Neural cell (in vitro differentiated cells): ENCODE measurements at regions not wholly inside any gene's neighbourhood (a gene's known extent, or its start where the extent isn't known, plus 50 kb on each side); places are given as distances from the start of the nearest gene placed in this dataset.

Experiments
- H2AFZ ChIP-seq: fragments of 200-600, 300-800 bp; sonication (generic), shearing (Covaris generic); 2 replicates; pipeline ENCODE4 v1.6.0; 2014; ENCODE audit warnings: low read depth, mild to moderate bottlenecking, antibody characterized with exemption, low read length, moderate library complexity
- H3F3A ChIP-seq: fragments of 200-600 bp; shearing (Covaris generic); 2 replicates; pipeline ENCODE4 v1.6.1; 2016; ENCODE audit warnings: mild to moderate bottlenecking, moderate library complexity, mixed read lengths, antibody characterized with exemption, low read length; ENCODE audit not compliant: insufficient read depth, poor library complexity, severe bottlenecking
- H3K27ac ChIP-seq: fragments of 200-600, 300-800 bp; sonication (generic), shearing (Covaris generic); 2 replicates; pipeline ENCODE4 v1.5.1; 2014; ENCODE audit warnings: mild to moderate bottlenecking, low read length, moderate library complexity
- H3K27me3 ChIP-seq: fragments of 300-800, 200-600 bp; sonication (generic), shearing (Covaris generic); 2 replicates; pipeline ENCODE4 v1.6.0; 2014; ENCODE audit warnings: mild to moderate bottlenecking, low read depth, low read length, moderate library complexity; ENCODE audit not compliant: insufficient read depth
- H3K36me3 ChIP-seq: fragments of 300-800, 200-600 bp; sonication (generic), shearing (Covaris generic); 2 replicates; pipeline ENCODE4 v1.5.1; 2014; ENCODE audit warnings: mild to moderate bottlenecking, antibody characterized with exemption, low read length, moderate library complexity; ENCODE audit not compliant: insufficient read depth
- H3K4me2 ChIP-seq: fragments of 300-800, 200-600 bp; sonication (generic), shearing (Covaris generic); 2 replicates; pipeline ENCODE4 v1.6.0; 2014; ENCODE audit warnings: mild to moderate bottlenecking, low read length
- H3K4me3 ChIP-seq: fragments of 300-800, 200-600 bp; sonication (generic), shearing (Covaris generic); 2 replicates; pipeline ENCODE4 v1.5.1; 2014; ENCODE audit warnings: mild to moderate bottlenecking, low read length, moderate library complexity
- H3K79me2 ChIP-seq: fragments of 200-600 bp; shearing (Covaris generic); replicated peaks from 2 replicates; pipeline ENCODE4 v1.6.0; 2014; ENCODE audit warnings: mild to moderate bottlenecking, low read length, moderate library complexity; ENCODE audit not compliant: insufficient read depth
- H3K9ac ChIP-seq: fragments of 300-800, 200-600 bp; sonication (generic), shearing (Covaris generic); 2 replicates; pipeline ENCODE4 v1.6.1; 2016; ENCODE audit warnings: mild to moderate bottlenecking, low read length, mixed read lengths
- H3K9me2 ChIP-seq: fragments of 200-600 bp; shearing (Covaris generic); 2 replicates; pipeline ENCODE4 v1.6.1; 2016; ENCODE audit warnings: mild to moderate bottlenecking, low read length, mixed read lengths; ENCODE audit not compliant: insufficient read depth
- H3K9me3 ChIP-seq: fragments of 200-600, 300-800 bp; sonication (generic), shearing (Covaris generic); 2 replicates; pipeline ENCODE4 v1.6.1; 2016; ENCODE audit warnings: mild to moderate bottlenecking, mixed run types, low read length, moderate library complexity, mixed read lengths
- H4K20me1 ChIP-seq: fragments of 200-600 bp; shearing (Covaris generic); 2 replicates; pipeline ENCODE4 v1.6.1; 2016; ENCODE audit warnings: mild to moderate bottlenecking, mixed run types; ENCODE audit not compliant: insufficient read depth
- EP300 ChIP-seq: fragments of 450-650 bp; conservative IDR thresholded peaks from 2 replicates; pipeline ENCODE4 v1.6.1; 2014; ENCODE audit warnings: antibody characterized with exemption, mild to moderate bottlenecking, moderate library complexity; ENCODE audit not compliant: poor library complexity, severe bottlenecking
- EZH2 ChIP-seq: fragments of 200-600, 300-800 bp; shearing (Covaris generic), sonication (generic); IDR thresholded peaks from 2 replicates; pipeline ENCODE4 v1.6.1; 2014; ENCODE audit warnings: antibody characterized with exemption, low read length, borderline replicate concordance, mild to moderate bottlenecking; ENCODE audit not compliant: insufficient read depth, poor library complexity, severe bottlenecking
- MXI1 ChIP-seq: fragments of 450-650 bp; conservative IDR thresholded peaks from 2 replicates; pipeline ENCODE4 v1.6.1; 2014; ENCODE audit warnings: antibody characterized with exemption, mild to moderate bottlenecking; ENCODE audit not compliant: poor library complexity, severe bottlenecking
- POLR2AphosphoS5 ChIP-seq: IDR thresholded peaks from 2 replicates; pipeline ENCODE4 v1.6.1; 2012
- RAD21 ChIP-seq: fragments of 450-650 bp; conservative IDR thresholded peaks from 2 replicates; pipeline ENCODE4 v1.6.1; 2014; ENCODE audit warnings: antibody characterized with exemption, mild to moderate bottlenecking, moderate library complexity
- SMC3 ChIP-seq: fragments of 450-650 bp; conservative IDR thresholded peaks from 2 replicates; pipeline ENCODE4 v1.6.1; 2014; ENCODE audit warnings: antibody characterized with exemption, mild to moderate bottlenecking, moderate library complexity; ENCODE audit not compliant: poor library complexity
- TAF1 ChIP-seq: IDR thresholded peaks from 2 replicates; pipeline ENCODE4 v1.6.1; 2012; ENCODE audit warnings: low read depth

GRCh38 chr6:15763837-15764236 lies 101.0 kb upstream of the DTNBP1 start:
- H3F3A ChIP-seq, result no peaks in the 10 kb centered on the region
- no peaks in the 10 kb centered on the region for H3K9me2 ChIP-seq
- no peaks in the 10 kb centered on the region for H3K9me3 ChIP-seq
- H3K27me3 ChIP-seq, result no peaks in the 10 kb centered on the region
- H3K27ac ChIP-seq, result no peak overlapping the region
- no peak overlapping the region for H3K4me2 ChIP-seq
- no peaks in the 10 kb centered on the region for H3K36me3 ChIP-seq
- no peaks in the 10 kb centered on the region for H3K79me2 ChIP-seq
- H4K20me1 ChIP-seq, result no peaks in the 10 kb centered on the region
- H2AFZ ChIP-seq, result no peak overlapping the region
- TF ChIP-seq POLR2AphosphoS5 (no peak), TAF1 (no peak)
- no peak overlapping the region for H3K9ac ChIP-seq
- no peak overlapping the region for H3K4me3 ChIP-seq

GRCh38 chr6:15763364-15763763 lies 100.5 kb upstream of the DTNBP1 start:
- no peak overlapping the region for H3K27ac ChIP-seq

GRCh38 chr6:15761045-15761502 lies 98.2 kb upstream of the DTNBP1 start:
- no peaks in the 10 kb centered on the region for H3K79me2 ChIP-seq
- no peaks in the 10 kb centered on the region for H3F3A ChIP-seq
- H3K27me3 ChIP-seq, result no peaks in the 10 kb centered on the region
- H3K9me3 ChIP-seq, result no peaks in the 10 kb centered on the region
- H3K9ac ChIP-seq, result no peak overlapping the region
- H3K9me2 ChIP-seq, result no peaks in the 10 kb centered on the region
- H4K20me1 ChIP-seq, result no peaks in the 10 kb centered on the region
- H3K4me3 ChIP-seq, result no peak overlapping the region
- no peak overlapping the region for H3K27ac ChIP-seq
- no peak overlapping the region for H2AFZ ChIP-seq
- H3K36me3 ChIP-seq, result no peaks in the 10 kb centered on the region
- H3K4me2 ChIP-seq, result no peak overlapping the region
- TF ChIP-seq TAF1 (no peak), MXI1 (no peak)

More at GRCh38 chr6:15763364-15763763, 100.5 kb upstream of the DTNBP1 start:
- no peak for TF ChIP-seq EZH2
- no peak overlapping the region for H3K4me2 ChIP-seq
- H4K20me1 ChIP-seq, result no peaks in the 10 kb centered on the region
- H2AFZ ChIP-seq, result no peak overlapping the region
- H3K27me3 ChIP-seq, result no peaks in the 10 kb centered on the region
- H3K9me3 ChIP-seq, result no peaks in the 10 kb centered on the region
- H3K4me3 ChIP-seq, result no peak overlapping the region
- H3K9me2 ChIP-seq, result no peaks in the 10 kb centered on the region
- H3K79me2 ChIP-seq, result no peaks in the 10 kb centered on the region
- H3K36me3 ChIP-seq, result no peaks in the 10 kb centered on the region
- H3F3A ChIP-seq, result no peaks in the 10 kb centered on the region
- H3K9ac ChIP-seq, result no peak overlapping the region

GRCh38 chr6:15758631-15759215 lies 95.9 kb upstream of the DTNBP1 start:
- Histone ChIP-seq H3K9ac (no peak overlapping the region), H3K36me3 (no peaks in the 10 kb centered on the region), H4K20me1 (no peaks in the 10 kb centered on the region), H3F3A (no peaks in the 10 kb centered on the region), H3K9me3 (no peaks in the 10 kb centered on the region), H3K27ac (no peak overlapping the region), H2AFZ (no peak overlapping the region), H3K4me2 (no peak overlapping the region), H3K9me2 (no peaks in the 10 kb centered on the region), H3K79me2 (no peaks in the 10 kb centered on the region), H3K4me3 (no peak overlapping the region), H3K27me3 (no peaks in the 10 kb centered on the region)
- no peak for TF ChIP-seq TAF1
- TF ChIP-seq EP300, result no peak

- H4K20me1 ChIP-seq, result no peaks in the 10 kb centered on the region
- no peak overlapping the region for H3K27ac ChIP-seq
- no peaks in the 10 kb centered on the region for H3K9me2 ChIP-seq
- H3K79me2 ChIP-seq, result no peaks in the 10 kb centered on the region
- no peak overlapping the region for H3K4me3 ChIP-seq
- no peaks in the 10 kb centered on the region for H3K9me3 ChIP-seq
- no peak overlapping the region for H3K4me2 ChIP-seq
- H3K36me3 ChIP-seq, result no peaks in the 10 kb centered on the region
- no peaks in the 10 kb centered on the region for H3F3A ChIP-seq
- H3K9ac ChIP-seq, result no peak overlapping the region
- TF ChIP-seq SMC3 (no peak), MXI1 (no peak), POLR2AphosphoS5 (no peak), EP300 (no peak), RAD21 (no peak)
- H3K27me3 ChIP-seq, result no peaks in the 10 kb centered on the region
- H2AFZ ChIP-seq, result no peak overlapping the region
Observed at GRCh38 chr6:15755526-15755925, 92.7 kb upstream of the DTNBP1 start.
